ENCODE measurements at regions not wholly inside any gene's neighbourhood (a gene's known extent, or its start where the extent isn't known, plus 50 kb on each side); places are given as distances from the start of the nearest gene placed in this dataset.

GRCh38 chr5:1729641-1730486 is 69.8 kb downstream of the MRPL36 start:
- Histone ChIP-seq H3K36me3 (no peaks in the 10 kb centered on the region), H3K4me1 (peaks cover 0 to 6% (median 0%) of the 10 kb centered on the region in 6 donors), H3K9me3 (no peaks in the 10 kb centered on the region), H3K4me3 (no peak overlapping the region), H3K27ac (no peak overlapping the region), H3K27me3 (replicated peaks in 1 of 7) (peaks cover 0 to 68% (median 0%) of the 10 kb centered on the region in 7 donors)
- WGBS, 5 donors, result 81 to 90% (median 86%) methylated on average over 33 to 40 of the region's 40 CpGs
- intact Hi-C loops (cut with DNase I; ENCODE audit: low total_unique reads), result no loop called here
- no peak for TF ChIP-seq POLR2AphosphoS5 (IDR thresholded peaks at IDR 0.05)
- no peak for TF ChIP-seq CTCF (IDR thresholded peaks at IDR 0.05 in 8 of 11, conservative IDR thresholded peaks at IDR 0.05 in 3 of 11)
- DNase-seq, result peak; percentile 70

GRCh38 chr5:1728846-1729245 is 70.8 kb downstream of the MRPL36 start:
- TF ChIP-seq POLR2A (IDR thresholded peaks at IDR 0.05), result no peak
- TF ChIP-seq POLR2AphosphoS5 (IDR thresholded peaks at IDR 0.05), result no peak
- TF ChIP-seq CTCF (IDR thresholded peaks at IDR 0.05 in 8 of 11, conservative IDR thresholded peaks at IDR 0.05 in 3 of 11), result no peak
- no peaks in the 10 kb centered on the region for H3K9me3 ChIP-seq
- peaks cover 0 to 6% (median 0%) of the 10 kb centered on the region in 6 donors for H3K4me1 ChIP-seq
- H3K4me3 ChIP-seq, result no peak overlapping the region
- H3K27me3 ChIP-seq (replicated peaks in 1 of 7), result peaks cover 0 to 68% (median 0%) of the 10 kb centered on the region in 7 donors
- WGBS, 5 donors, result 86 to 94% (median 91%) methylated on average over 24 of the region's 24 CpGs
- no peak for DNase-seq
- intact Hi-C loops (cut with DNase I; ENCODE audit: low total_unique reads), result no loop called here
- no peak overlapping the region for H3K27ac ChIP-seq
- H3K36me3 ChIP-seq, result no peaks in the 10 kb centered on the region

GRCh38 chr5:1727571-1727970 is 72.1 kb downstream of the MRPL36 start:
- no peaks in the 10 kb centered on the region for H3K9me3 ChIP-seq
- peak; percentile 68 for DNase-seq
- H3K27ac ChIP-seq, result no peak overlapping the region
- H3K4me1 ChIP-seq, result peaks cover 0 to 6% (median 0%) of the 10 kb centered on the region in 6 donors
- WGBS, 5 donors, result 76 to 87% (median 84%) methylated on average over 19 of the region's 19 CpGs
- H3K4me3 ChIP-seq, result no peak overlapping the region
- H3K36me3 ChIP-seq, result no peaks in the 10 kb centered on the region
- TF ChIP-seq POLR2AphosphoS5 (IDR thresholded peaks at IDR 0.05) (no peak), CTCF (IDR thresholded peaks at IDR 0.05 in 8 of 11, conservative IDR thresholded peaks at IDR 0.05 in 3 of 11) (no peak)
- intact Hi-C loops (cut with DNase I; ENCODE audit: low total_unique reads), result no loop called here
- H3K27me3 ChIP-seq (replicated peaks in 1 of 7), result peaks cover 0 to 59% (median 0%) of the 10 kb centered on the region in 7 donors

GRCh38 chr5:1726956-1727355 is 72.7 kb downstream of the MRPL36 start:
- Histone ChIP-seq H3K9me3 (no peaks in the 10 kb centered on the region), H3K4me1 (peaks cover 0 to 6% (median 0%) of the 10 kb centered on the region in 6 donors), H3K4me3 (no peak overlapping the region), H3K27me3 (replicated peaks in 1 of 7) (peaks cover 0 to 57% (median 0%) of the 10 kb centered on the region in 7 donors), H3K36me3 (no peaks in the 10 kb centered on the region), H3K27ac (no peak overlapping the region)
- TF ChIP-seq CTCF (IDR thresholded peaks at IDR 0.05 in 8 of 11, conservative IDR thresholded peaks at IDR 0.05 in 3 of 11) (no peak), POLR2AphosphoS5 (IDR thresholded peaks at IDR 0.05) (no peak), POLR2A (IDR thresholded peaks at IDR 0.05) (no peak)
- DNase-seq, result no peak
- intact Hi-C loops (cut with DNase I; ENCODE audit: low total_unique reads), result no loop called here
- WGBS, 5 donors, result 86 to 98% (median 91%) methylated on average over 11 of the region's 11 CpGs

Data from spleen (tissue), 11 donors.